Gastrocnemius medialis (tissue), 4 donors: ENCODE measurements at regions not wholly inside any gene's neighbourhood (a gene's known extent, or its start where the extent isn't known, plus 50 kb on each side); places are given as distances from the start of the nearest gene placed in this dataset.
"Not testable (repeated sequence)": the region's sequence is repeated elsewhere in the genome, so short reads cannot be mapped to it uniquely, and the experiment has no call there.

Source experiments
- ATAC-seq, 2 donors: fragments of 150-250 bp; one replicate each; pipeline ENCODE4 v1.9.1; 2016
- DNase-seq, 2 donors: peaks; one replicate each; pipeline ENCODE4 v3.0.0-alpha.2; 2019
- H3K27ac ChIP-seq, 4 donors: fragments of 200-600 bp; sonication (generic); 1 replicate in 1 of 4; 2 replicates in 3 of 4; pipeline ENCODE4 v1.5.1; 2016 to 2018; ENCODE audit warnings: mild to moderate bottlenecking in 2 of 4, moderate library complexity in 1 of 4
- H3K27me3 ChIP-seq, 3 donors: fragments of 200-600 bp; sonication (generic) in 2 of 3; 1 replicate in 1 of 3; 2 replicates in 2 of 3; pipeline versions ENCODE4 v1.5.1 to v1.6.0; 2016 to 2019; ENCODE audit warnings: mild to moderate bottlenecking in 1 of 3, moderate library complexity in 1 of 3
- H3K36me3 ChIP-seq, 2 donors: fragments of 200-600 bp; sonication (generic) in 1 of 2; one replicate each; pipeline ENCODE4 v1.5.1; 2017 to 2018
- H3K4me1 ChIP-seq, 2 donors: fragments of 200-600 bp; sonication (generic) in 1 of 2; one replicate each; pipeline ENCODE4 v1.5.1; 2016 to 2017; ENCODE audit warnings: mild to moderate bottlenecking in 2 of 2
- H3K4me3 ChIP-seq, 4 donors: fragments of 200-600 bp; sonication (generic) in 3 of 4; 1 replicate in 1 of 4; 2 replicates in 3 of 4; pipeline ENCODE4 v1.5.1; 2016 to 2019; ENCODE audit warnings: mild to moderate bottlenecking in 2 of 4
- H3K9me3 ChIP-seq, 3 donors: fragments of 200-600 bp; sonication (generic) in 2 of 3; 1 replicate in 1 of 3; 2 replicates in 2 of 3; pipeline ENCODE4 v1.5.1; 2016 to 2019
- POLR2A ChIP-seq, 2 donors: fragments of 450-650 bp; IDR thresholded peaks; one replicate each; pipeline ENCODE4 v1.6.1; 2017; ENCODE audit warnings: antibody characterized with exemption in 2 of 2, mild to moderate bottlenecking in 2 of 2, moderate library complexity in 2 of 2
- in situ Hi-C, 4 donors: fragments of 200-750 bp; cut with MboI; loops; one replicate each; pipeline versions ENCODE4 v1.15.0 to v1.8.0; 2017; ENCODE audit warnings: low sequenced_read_pairs in 4 of 4
- intact Hi-C: fragments of 100-400 bp; cut with DNase I; formaldehyde crosslinking; loops from one replicate; pipeline ENCODE4 v1.15.1; 2023; ENCODE audit warnings: low total_unique reads
- TF ChIP-seq, protein P1 (sequence below), 5 experiments: fragments of 450-650 bp in 3 of 5; fragments of 200-600 bp in 2 of 5; sonication (generic) in 2 of 5; IDR thresholded peaks in 4 of 5; conservative IDR thresholded peaks in 1 of 5; 1 replicate in 4 of 5; 2 replicates in 1 of 5; pipeline ENCODE4 v1.5.1; 2016 to 2019; ENCODE audit warnings: antibody characterized with exemption in 5 of 5, mild to moderate bottlenecking in 3 of 5, moderate library complexity in 3 of 5

DNA sequence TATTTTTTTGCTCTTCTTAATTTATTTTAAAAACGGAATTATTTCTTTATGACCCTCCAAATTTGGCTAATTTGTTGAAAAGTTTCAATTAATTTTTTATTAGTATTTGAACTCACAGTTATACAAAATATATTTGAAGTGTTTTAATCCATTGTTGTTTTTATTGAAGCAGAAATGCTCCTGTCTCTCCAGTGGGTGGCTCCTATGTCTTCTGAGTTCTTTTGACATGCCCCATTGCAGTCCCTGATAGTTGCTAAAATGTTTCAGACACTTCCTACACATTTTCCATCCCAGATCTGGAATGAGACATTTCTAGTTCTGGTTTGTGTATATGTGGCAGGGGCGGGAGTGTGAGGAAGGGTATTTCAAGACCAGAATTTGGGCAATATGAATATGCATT lies 579.4 kb upstream of the PRR20A start:
- no peak overlapping the region for H3K4me3 ChIP-seq
- intact Hi-C loops: no loop called here
- TF ChIP-seq, protein P1, sequence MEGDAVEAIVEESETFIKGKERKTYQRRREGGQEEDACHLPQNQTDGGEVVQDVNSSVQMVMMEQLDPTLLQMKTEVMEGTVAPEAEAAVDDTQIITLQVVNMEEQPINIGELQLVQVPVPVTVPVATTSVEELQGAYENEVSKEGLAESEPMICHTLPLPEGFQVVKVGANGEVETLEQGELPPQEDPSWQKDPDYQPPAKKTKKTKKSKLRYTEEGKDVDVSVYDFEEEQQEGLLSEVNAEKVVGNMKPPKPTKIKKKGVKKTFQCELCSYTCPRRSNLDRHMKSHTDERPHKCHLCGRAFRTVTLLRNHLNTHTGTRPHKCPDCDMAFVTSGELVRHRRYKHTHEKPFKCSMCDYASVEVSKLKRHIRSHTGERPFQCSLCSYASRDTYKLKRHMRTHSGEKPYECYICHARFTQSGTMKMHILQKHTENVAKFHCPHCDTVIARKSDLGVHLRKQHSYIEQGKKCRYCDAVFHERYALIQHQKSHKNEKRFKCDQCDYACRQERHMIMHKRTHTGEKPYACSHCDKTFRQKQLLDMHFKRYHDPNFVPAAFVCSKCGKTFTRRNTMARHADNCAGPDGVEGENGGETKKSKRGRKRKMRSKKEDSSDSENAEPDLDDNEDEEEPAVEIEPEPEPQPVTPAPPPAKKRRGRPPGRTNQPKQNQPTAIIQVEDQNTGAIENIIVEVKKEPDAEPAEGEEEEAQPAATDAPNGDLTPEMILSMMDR (IDR thresholded peaks at IDR 0.05 in 4 of 5, conservative IDR thresholded peaks at IDR 0.05 in 1 of 5): no peak
- no peak for TF ChIP-seq POLR2A (IDR thresholded peaks at IDR 0.05)
- no peaks in the 10 kb centered on the region for H3K27me3 ChIP-seq
- DNase-seq (no peak), ATAC-seq (no peak)
- peaks cover 0 to 7% (median 0%) of the 10 kb centered on the region in 3 donors for H3K9me3 ChIP-seq
- no peak overlapping the region for H3K27ac ChIP-seq
- no peaks in the 10 kb centered on the region for H3K4me1 ChIP-seq
- no peaks in the 10 kb centered on the region for H3K36me3 ChIP-seq
- in situ Hi-C loops: no loop called here

DNA sequence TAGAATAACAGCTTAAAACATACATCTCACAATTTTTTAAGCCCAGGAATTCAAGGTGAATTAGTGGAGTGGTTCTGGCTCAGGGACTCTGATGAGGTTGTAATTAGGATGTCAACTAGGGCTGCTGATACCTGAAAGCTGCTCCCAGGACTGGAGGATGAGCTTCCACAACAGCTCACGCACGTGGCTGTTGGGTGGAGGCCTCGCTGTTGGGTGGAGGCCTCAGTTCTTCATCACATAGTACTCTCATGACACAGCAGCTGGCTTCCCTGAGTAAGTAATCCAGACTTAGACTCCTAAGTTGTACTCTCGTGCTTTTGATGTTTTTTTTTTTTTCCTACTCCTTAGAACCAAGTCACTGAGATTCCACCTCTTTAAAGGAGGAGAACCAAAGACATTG lies 577.1 kb upstream of the PRR20A start:
- H3K9me3 ChIP-seq: no peaks in the 10 kb centered on the region
- TF ChIP-seq, protein P1 (IDR thresholded peaks at IDR 0.05 in 4 of 5, conservative IDR thresholded peaks at IDR 0.05 in 1 of 5): no peak
- TF ChIP-seq POLR2A (IDR thresholded peaks at IDR 0.05): no peak
- no peaks in the 10 kb centered on the region for H3K27me3 ChIP-seq
- intact Hi-C loops: no loop called here
- H3K27ac ChIP-seq: no peak overlapping the region
- in situ Hi-C loops: no loop called here
- DNase-seq: no peak
- ATAC-seq: no peak
- H3K36me3 ChIP-seq: no peaks in the 10 kb centered on the region
- no peak overlapping the region for H3K4me3 ChIP-seq
- H3K4me1 ChIP-seq: no peaks in the 10 kb centered on the region

DNA sequence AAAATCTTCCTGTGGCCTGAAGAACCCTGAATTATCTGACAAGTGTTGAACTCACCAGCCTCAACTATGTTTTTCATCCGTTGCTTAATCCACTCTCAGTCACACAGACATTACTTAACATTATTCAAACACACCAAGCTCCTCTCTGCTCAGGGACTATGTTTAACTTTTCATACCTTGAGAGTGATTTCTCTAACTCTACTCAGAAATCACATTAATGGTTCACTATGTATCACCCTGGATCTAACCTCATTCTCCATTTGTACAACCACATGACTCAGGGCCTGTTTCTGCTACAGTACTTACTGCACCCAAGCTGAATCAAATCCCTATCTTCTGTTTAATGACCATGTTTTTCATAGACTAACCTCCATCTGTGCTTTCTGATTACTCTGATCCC lies 553.7 kb upstream of the PRR20A start:
- no peak overlapping the region for H3K27ac ChIP-seq
- H3K27me3 ChIP-seq: no peaks in the 10 kb centered on the region
- ATAC-seq (no peak), DNase-seq (no peak)
- intact Hi-C loops (no loop called here), in situ Hi-C loops (no loop called here)
- TF ChIP-seq POLR2A (IDR thresholded peaks at IDR 0.05): no peak
- TF ChIP-seq, protein P1 (IDR thresholded peaks at IDR 0.05 in 4 of 5, conservative IDR thresholded peaks at IDR 0.05 in 1 of 5): no peak
- no peak overlapping the region for H3K4me3 ChIP-seq
- H3K4me1 ChIP-seq: no peaks in the 10 kb centered on the region
- no peaks in the 10 kb centered on the region for H3K9me3 ChIP-seq
- H3K36me3 ChIP-seq: no peaks in the 10 kb centered on the region

DNA sequence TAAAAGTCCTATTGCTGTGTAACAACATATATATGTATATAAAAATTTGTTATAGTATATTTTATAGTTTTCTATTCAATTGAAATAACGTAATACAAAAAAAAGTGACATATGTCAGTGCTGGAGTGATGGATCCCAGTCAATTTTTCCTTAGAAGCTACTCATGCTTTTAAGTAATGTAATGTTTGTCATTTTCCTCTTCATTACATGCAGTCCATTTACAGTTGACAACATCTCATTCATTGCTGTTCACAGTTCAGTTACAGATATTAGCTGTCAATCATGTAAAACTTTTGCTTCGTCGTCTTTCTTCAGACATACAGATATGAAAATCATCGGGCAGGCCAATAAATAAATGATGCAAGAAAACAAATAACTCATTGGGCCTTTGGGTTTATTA lies 525.1 kb upstream of the PRR20A start:
- TF ChIP-seq, protein P1 (IDR thresholded peaks at IDR 0.05 in 4 of 5, conservative IDR thresholded peaks at IDR 0.05 in 1 of 5): no peak
- TF ChIP-seq POLR2A (IDR thresholded peaks at IDR 0.05): no peak
- H3K4me1 ChIP-seq: no peaks in the 10 kb centered on the region
- no peak overlapping the region for H3K4me3 ChIP-seq
- H3K9me3 ChIP-seq: no peaks in the 10 kb centered on the region
- ATAC-seq (no peak), DNase-seq (no peak)
- intact Hi-C loops (no loop called here), in situ Hi-C loops (no loop called here)
- H3K27ac ChIP-seq: no peak overlapping the region
- H3K27me3 ChIP-seq: no peaks in the 10 kb centered on the region
- no peaks in the 10 kb centered on the region for H3K36me3 ChIP-seq

DNA sequence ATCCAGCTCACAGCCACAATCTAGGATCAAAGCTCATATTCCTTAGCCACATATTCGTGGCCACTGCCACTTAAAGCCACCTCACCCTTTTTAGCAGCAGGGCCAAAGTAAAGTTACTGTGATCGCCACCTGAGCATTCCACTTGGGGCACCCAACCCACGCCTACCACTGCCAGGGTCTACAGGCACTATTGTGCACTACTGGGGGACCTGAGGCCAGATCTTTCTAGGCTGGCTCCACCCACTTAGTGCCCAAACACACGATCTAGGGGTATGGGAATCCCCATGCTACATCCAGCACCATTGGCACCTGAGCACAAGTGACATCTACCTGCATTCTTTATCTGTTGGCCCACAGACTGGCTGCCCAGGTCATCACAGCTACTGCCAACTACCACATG lies 517.9 kb upstream of the PRR20A start:
- Histone ChIP-seq H3K27ac (no peak overlapping the region), H3K36me3 (no peaks in the 10 kb centered on the region), H3K4me3 (no peak overlapping the region), H3K27me3 (no peaks in the 10 kb centered on the region), H3K9me3 (no peaks in the 10 kb centered on the region), H3K4me1 (no peaks in the 10 kb centered on the region)
- DNase-seq (no peak), ATAC-seq (no peak)
- no peak for TF ChIP-seq POLR2A (IDR thresholded peaks at IDR 0.05)
- TF ChIP-seq, protein P1 (IDR thresholded peaks at IDR 0.05 in 4 of 5, conservative IDR thresholded peaks at IDR 0.05 in 1 of 5): no peak
- intact Hi-C loops (no loop called here), in situ Hi-C loops (no loop called here)

DNA sequence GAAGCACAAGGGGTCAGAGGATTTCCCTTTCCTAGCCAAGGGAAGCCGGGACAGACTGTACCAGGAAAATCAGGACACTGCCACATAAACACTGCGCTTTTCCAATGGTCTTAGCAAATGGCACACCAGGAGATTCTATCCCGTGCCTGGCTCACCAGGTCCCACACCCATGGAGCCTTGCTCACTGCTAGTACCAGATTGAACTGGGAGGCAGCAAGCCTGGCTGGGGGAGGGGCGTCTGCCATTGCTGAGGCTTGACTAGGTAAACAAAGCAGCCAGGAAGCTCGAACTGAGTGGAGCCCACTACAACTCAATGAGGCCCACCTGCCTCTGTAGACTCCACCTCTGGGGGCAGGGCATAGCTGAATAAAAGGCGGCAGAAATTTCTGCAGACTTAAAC lies 511.8 kb upstream of the PRR20A start:
- H3K9me3 ChIP-seq, H3K27me3 ChIP-seq, intact Hi-C loops, H3K27ac ChIP-seq, H3K4me1 ChIP-seq, DNase-seq, ATAC-seq, in situ Hi-C loops, H3K4me3 ChIP-seq, H3K36me3 ChIP-seq: not testable (repeated sequence)

DNA sequence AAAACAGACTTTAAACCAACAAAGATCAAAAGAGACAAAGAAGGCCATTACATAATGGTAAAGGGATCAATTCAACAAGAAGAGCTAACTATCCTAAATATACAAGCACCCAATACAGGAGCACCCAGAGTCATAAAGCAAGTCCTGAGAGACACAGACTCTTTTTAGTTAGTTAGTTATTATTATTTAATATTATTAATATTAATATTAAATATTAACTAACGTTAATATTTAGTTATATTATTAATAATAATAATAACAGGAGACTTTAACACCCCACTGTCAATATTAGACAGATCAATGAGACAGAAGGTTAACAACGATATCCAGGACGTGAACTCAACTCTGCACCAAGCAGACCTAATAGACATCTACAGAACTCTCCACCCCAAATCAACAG lies 509.7 kb upstream of the PRR20A start:
- H3K4me3 ChIP-seq, in situ Hi-C loops, H3K27ac ChIP-seq, ATAC-seq, H3K36me3 ChIP-seq, H3K4me1 ChIP-seq, intact Hi-C loops, H3K9me3 ChIP-seq, DNase-seq, H3K27me3 ChIP-seq: not testable (repeated sequence)
